ENCODE measurements at regions not wholly inside any gene's neighbourhood (a gene's known extent, or its start where the extent isn't known, plus 50 kb on each side); places are given as distances from the start of the nearest gene placed in this dataset.

- Histone ChIP-seq H3K27ac (ENCODE audit: low read depth, low read length) (no peak overlapping the region), H3K79me2 (ENCODE audit: insufficient read depth, low read length) (no peaks in the 10 kb centered on the region), H2AFZ (ENCODE audit: low read length) (no peak overlapping the region), H3K9me3 (ENCODE audit: low read depth, low read length) (no peaks in the 10 kb centered on the region), H3K4me3 (ENCODE audit: insufficient read depth, low read length) (no peak overlapping the region), H3K27me3 (ENCODE audit: insufficient read depth, low read length) (no peaks in the 10 kb centered on the region), H3K4me1 (ENCODE audit: insufficient read depth, low read length) (no peaks in the 10 kb centered on the region), H4K20me1 (ENCODE audit: insufficient read depth, low read length) (no peaks in the 10 kb centered on the region), H3K36me3 (ENCODE audit: insufficient read depth, low read length) (no peaks in the 10 kb centered on the region), H3K4me2 (ENCODE audit: insufficient read depth, low read length) (no peak overlapping the region)
- DNase-seq (ENCODE audit: insufficient read length, low spot score, missing footprints), result no peak
- TF ChIP-seq, protein P1, sequence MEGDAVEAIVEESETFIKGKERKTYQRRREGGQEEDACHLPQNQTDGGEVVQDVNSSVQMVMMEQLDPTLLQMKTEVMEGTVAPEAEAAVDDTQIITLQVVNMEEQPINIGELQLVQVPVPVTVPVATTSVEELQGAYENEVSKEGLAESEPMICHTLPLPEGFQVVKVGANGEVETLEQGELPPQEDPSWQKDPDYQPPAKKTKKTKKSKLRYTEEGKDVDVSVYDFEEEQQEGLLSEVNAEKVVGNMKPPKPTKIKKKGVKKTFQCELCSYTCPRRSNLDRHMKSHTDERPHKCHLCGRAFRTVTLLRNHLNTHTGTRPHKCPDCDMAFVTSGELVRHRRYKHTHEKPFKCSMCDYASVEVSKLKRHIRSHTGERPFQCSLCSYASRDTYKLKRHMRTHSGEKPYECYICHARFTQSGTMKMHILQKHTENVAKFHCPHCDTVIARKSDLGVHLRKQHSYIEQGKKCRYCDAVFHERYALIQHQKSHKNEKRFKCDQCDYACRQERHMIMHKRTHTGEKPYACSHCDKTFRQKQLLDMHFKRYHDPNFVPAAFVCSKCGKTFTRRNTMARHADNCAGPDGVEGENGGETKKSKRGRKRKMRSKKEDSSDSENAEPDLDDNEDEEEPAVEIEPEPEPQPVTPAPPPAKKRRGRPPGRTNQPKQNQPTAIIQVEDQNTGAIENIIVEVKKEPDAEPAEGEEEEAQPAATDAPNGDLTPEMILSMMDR (IDR thresholded peaks at IDR 0.05; ENCODE audit: extremely low read depth, low read depth, low read length), result no peak
These were observed 231.2 kb upstream of the PLEKHG7 start for GRCh38 chr12:92471551-92471950.

GRCh38 chr12:92470608-92471021 lies 232.2 kb upstream of the PLEKHG7 start:
- H3K4me3 ChIP-seq (ENCODE audit: insufficient read depth, low read length), result no peak overlapping the region
- H3K36me3 ChIP-seq (ENCODE audit: insufficient read depth, low read length), result no peaks in the 10 kb centered on the region
- H3K4me1 ChIP-seq (ENCODE audit: insufficient read depth, low read length), result no peaks in the 10 kb centered on the region
- no peaks in the 10 kb centered on the region for H3K9me3 ChIP-seq (ENCODE audit: low read depth, low read length)
- H3K79me2 ChIP-seq (ENCODE audit: insufficient read depth, low read length), result no peaks in the 10 kb centered on the region
- TF ChIP-seq, protein P1 (IDR thresholded peaks at IDR 0.05; ENCODE audit: extremely low read depth, low read depth, low read length), result no peak
- H3K4me2 ChIP-seq (ENCODE audit: insufficient read depth, low read length), result no peak overlapping the region
- H4K20me1 ChIP-seq (ENCODE audit: insufficient read depth, low read length), result no peaks in the 10 kb centered on the region
- DNase-seq (ENCODE audit: insufficient read length, low spot score, missing footprints), result no peak
- H3K27ac ChIP-seq (ENCODE audit: low read depth, low read length), result no peak overlapping the region
- H3K27me3 ChIP-seq (ENCODE audit: insufficient read depth, low read length), result no peaks in the 10 kb centered on the region
- no peak overlapping the region for H2AFZ ChIP-seq (ENCODE audit: low read length)

DNA sequence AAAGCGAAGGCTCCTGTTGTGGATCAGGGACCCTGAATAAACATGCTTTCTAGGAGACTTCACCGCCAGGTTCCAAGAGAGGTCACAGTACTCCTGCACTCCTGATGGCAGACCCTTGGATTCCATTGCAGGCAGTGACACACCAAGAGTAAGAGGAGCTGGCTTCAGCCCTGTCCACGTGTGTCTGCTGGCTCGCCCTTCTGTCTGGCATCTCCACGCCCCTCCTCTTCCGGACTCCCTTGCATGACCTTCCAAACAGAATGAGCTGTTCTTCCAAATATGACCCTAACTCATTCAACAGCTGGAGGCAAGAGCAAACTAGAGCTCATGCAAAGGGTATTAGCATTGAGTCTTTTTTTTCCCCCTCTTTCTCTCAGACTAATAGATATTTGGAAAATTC lies 233.0 kb upstream of the PLEKHG7 start:
- TF ChIP-seq, protein P1 (IDR thresholded peaks at IDR 0.05; ENCODE audit: extremely low read depth, low read depth, low read length), result no peak
- Histone ChIP-seq H2AFZ (ENCODE audit: low read length) (peak overlapping the region; percentile 11), H3K9me3 (ENCODE audit: low read depth, low read length) (no peaks in the 10 kb centered on the region), H3K36me3 (ENCODE audit: insufficient read depth, low read length) (no peaks in the 10 kb centered on the region), H3K27ac (ENCODE audit: low read depth, low read length) (no peak overlapping the region), H3K79me2 (ENCODE audit: insufficient read depth, low read length) (no peaks in the 10 kb centered on the region), H4K20me1 (ENCODE audit: insufficient read depth, low read length) (no peaks in the 10 kb centered on the region), H3K27me3 (ENCODE audit: insufficient read depth, low read length) (no peaks in the 10 kb centered on the region), H3K4me1 (ENCODE audit: insufficient read depth, low read length) (no peaks in the 10 kb centered on the region), H3K4me3 (ENCODE audit: insufficient read depth, low read length) (no peak overlapping the region), H3K4me2 (ENCODE audit: insufficient read depth, low read length) (no peak overlapping the region)
- no peak for DNase-seq (ENCODE audit: insufficient read length, low spot score, missing footprints)

- Histone ChIP-seq H3K27ac (ENCODE audit: low read depth, low read length) (no peak overlapping the region), H4K20me1 (ENCODE audit: insufficient read depth, low read length) (no peaks in the 10 kb centered on the region), H3K4me3 (ENCODE audit: insufficient read depth, low read length) (no peak overlapping the region), H3K27me3 (ENCODE audit: insufficient read depth, low read length) (no peaks in the 10 kb centered on the region), H3K4me1 (ENCODE audit: insufficient read depth, low read length) (no peaks in the 10 kb centered on the region), H2AFZ (ENCODE audit: low read length) (no peak overlapping the region), H3K9me3 (ENCODE audit: low read depth, low read length) (no peaks in the 10 kb centered on the region), H3K4me2 (ENCODE audit: insufficient read depth, low read length) (no peak overlapping the region), H3K79me2 (ENCODE audit: insufficient read depth, low read length) (no peaks in the 10 kb centered on the region), H3K36me3 (ENCODE audit: insufficient read depth, low read length) (no peaks in the 10 kb centered on the region)
- TF ChIP-seq, protein P1 (IDR thresholded peaks at IDR 0.05; ENCODE audit: extremely low read depth, low read depth, low read length), result no peak
- no peak for DNase-seq (ENCODE audit: insufficient read length, low spot score, missing footprints)
These were observed 234.3 kb upstream of the PLEKHG7 start for GRCh38 chr12:92468358-92469020.

Measured in osteoblast (primary cell).